Iris pigment epithelial cell (primary cell): ENCODE measurements at regions not wholly inside any gene's neighbourhood (a gene's known extent, or its start where the extent isn't known, plus 50 kb on each side); places are given as distances from the start of the nearest gene placed in this dataset.
A peak's percentile ranks its signal among the peaks of the same experiment; 100 is the strongest.

Source experiments
- DNase-seq: peaks from one replicate; pipeline ENCODE4 v3.0.0-alpha.2; 2011; ENCODE audit warnings: low read depth

DNA sequence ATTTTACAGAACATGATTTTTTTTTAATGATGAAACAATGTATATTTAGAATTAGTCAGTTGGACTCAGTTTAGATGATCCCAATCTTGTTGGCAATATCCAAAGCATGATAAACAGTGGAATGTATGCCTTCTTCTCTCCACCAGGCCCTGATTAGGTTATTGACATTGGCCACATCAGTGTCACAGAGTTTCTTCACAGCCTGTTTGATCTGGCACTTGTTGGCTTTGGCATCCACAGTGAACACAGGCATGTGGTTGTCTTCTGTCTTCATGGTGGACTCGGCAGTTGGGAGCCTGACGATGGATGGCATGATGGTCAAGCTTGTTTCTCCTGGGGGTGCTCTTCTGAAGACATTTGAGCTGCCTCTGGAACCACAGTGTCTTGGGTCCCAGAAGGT lies 317.5 kb downstream of the PMP22 start:
- DNase-seq: no peak

DNA sequence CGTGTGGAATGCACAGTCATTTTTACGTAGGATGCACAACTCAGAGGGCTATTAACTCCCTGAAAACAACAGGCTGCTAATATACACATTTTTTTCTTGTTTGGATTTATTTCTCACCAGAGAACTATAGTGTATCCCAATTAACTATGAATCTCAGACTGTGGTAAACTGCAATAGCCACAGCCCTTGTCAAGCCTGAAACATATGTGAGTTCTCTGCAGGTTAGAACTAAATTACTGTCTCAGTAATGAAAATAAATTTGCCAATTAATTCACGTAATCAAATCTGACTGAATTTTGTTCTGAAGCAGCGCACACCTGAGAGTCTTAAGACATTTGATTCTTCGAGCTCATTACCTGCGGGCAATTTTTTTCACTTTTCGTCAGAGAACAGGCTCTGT lies 318.6 kb downstream of the PMP22 start:
- DNase-seq: no peak

DNA sequence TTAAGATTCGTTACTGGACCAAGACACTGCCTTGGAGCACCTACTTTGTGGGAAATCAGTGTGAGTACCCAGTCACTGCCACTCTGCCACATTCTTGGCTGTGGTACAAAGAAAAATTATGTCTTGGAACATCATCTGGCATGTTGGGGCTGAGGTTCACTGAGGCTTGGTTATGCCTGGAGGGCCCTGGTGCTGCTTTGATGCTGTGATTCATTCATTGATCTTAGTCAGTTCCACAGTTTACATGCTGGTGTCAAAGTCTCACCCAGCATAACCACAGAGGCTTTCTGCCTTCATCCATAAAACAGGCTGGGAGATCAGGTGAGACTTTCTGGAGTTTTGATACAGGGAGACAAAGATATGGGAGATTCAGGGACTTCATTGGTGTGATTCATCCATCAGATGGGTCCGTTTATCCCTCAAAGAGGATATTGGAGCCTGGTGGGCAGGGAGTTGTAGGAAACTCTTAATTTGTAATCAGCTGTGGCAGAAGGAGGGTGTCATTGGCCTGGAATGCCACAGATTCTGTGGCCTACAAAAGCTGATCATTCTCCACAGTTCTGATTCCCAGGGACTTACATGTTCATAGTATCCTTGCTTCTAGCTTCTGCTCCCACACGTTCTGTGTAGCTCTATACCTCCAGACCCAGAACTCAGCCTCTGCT lies 322.5 kb downstream of the PMP22 start:
- DNase-seq: peak; percentile 33

DNA sequence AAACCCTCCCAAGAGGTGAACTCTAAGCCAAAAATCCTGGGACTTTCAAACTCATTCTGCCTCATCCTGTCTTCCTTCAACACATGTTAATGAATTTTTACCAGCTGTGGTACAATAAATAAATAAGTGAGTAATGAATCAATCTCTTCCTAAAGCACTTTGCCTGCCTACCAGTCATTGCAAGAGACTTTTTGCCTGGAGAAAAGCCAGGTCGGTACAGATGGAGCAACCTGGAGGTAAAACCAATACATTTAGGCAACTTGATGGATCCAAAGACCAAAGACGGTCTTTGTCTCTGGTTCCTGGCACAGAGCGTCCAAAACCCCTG lies 324.2 kb downstream of the PMP22 start:
- peak; percentile 7 for DNase-seq

DNA sequence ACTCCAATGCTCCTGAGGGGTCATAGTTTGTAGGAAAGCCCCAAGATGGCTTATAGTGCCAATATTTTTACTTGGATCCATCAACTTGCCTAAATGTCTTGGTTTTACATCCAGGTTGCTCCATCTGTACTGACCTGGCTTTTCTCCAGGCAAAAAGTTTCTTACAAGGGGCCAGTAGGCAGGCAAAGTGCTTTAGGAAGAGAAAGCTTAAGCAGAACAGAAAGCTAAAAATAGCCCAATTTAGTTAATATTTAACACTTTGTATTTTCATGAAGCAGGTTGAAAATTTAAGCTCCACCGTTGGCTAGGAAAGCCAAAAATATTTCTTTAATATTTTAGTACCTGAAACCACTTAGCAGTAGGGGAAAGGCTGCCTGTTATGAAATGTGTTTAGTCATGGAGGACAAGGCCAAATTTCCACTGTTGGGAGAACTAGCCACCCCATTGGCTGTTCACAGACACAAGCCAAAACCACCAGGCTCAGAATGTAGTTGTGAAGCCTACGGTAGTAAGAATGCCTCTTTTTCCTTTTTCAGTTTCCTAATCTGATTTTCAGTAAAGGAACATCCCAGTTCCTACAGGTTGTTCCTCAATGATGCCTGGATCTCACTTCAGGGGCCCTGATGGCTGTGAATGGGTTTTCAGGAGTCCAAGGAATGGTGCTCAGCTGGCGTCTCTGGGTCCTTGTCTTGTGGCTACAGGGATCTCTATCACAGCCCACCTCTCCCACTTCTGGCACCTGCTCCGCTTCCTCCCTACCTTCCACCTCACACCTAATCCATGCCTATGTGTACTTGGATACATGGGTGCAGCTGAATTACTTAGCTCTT lies 324.8 kb downstream of the PMP22 start:
- peak; percentile 59 for DNase-seq

DNA sequence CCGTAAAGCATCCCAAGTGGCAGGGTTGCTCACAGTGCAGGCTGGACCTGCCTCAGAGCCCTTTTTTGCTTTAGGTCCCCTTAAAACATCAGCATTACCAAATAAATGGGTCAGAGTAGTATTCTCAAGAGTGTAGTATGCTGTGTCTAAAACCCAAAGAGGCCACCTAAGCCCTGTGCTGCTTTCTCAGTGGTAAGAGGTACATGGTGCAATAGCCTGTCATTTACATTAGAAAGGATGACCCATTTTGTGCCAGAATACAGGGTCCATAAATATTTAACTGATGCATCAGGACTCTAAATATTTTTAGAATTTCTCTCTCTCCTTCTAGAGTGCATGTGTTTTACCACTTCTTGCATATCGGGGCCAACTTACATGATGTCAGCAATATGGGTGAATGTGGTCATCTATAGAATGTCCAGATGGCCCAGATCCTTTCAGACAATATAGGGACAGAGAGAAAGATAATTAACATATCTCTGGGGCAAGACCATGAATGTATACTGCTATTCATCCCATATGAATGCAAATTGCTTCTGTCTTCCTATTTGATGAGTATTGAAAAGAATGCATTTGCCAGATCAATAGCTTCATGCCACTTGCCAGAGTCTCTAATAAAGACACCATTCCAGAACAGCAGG lies 329.2 kb downstream of the PMP22 start:
- no peak for DNase-seq

DNA sequence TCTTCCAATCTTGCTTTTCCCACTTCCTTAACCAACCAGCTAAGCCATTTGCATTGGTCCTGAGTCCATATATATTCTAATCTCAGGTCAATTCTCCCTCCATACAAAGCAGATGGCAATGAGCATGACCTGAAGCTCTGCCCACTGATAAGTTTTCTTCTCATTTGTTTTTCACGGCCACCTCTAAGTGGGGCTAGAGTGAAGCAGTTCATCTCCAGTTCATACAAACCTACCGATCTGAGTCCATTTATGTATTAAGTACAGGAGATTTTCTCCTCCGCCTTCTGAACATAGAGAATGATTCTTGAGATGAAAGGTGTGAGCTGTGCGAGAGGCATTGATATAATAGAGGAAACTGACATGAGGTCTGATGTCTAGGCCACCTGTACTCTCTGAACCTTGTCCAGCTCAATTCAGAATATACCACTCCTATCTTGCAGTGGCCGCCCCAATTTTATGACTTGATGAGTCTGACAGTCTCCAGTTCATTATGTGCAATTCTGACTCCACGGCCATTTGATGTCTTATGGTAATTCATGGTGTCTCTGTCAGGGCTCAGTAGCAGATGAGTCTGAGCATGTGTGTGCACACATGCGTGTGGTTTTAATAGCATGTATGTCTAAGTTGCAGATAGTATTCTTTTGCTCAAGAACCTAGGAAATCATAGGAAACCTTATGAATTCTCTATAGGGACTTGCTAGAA lies 329.8 kb downstream of the PMP22 start:
- no peak for DNase-seq

DNA sequence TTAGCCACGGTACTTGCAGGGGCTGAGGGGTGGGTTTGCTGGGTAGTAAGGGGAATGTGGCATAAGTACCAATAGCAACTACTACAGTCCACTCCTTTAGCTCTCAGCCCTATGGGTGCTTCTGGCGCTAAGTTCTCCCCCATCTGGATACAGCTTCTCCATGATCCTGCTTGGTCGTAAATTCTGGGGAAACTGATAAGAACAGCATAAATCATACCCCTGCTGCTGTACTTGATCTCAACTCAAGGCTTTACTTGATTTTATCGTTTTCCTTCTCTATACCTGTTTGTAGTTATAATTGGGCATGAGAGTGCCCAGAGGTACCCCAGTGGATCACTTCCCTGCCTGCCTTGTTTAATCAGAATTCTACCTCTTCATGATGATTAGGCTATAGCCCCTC lies 331.4 kb downstream of the PMP22 start:
- no peak for DNase-seq

DNA sequence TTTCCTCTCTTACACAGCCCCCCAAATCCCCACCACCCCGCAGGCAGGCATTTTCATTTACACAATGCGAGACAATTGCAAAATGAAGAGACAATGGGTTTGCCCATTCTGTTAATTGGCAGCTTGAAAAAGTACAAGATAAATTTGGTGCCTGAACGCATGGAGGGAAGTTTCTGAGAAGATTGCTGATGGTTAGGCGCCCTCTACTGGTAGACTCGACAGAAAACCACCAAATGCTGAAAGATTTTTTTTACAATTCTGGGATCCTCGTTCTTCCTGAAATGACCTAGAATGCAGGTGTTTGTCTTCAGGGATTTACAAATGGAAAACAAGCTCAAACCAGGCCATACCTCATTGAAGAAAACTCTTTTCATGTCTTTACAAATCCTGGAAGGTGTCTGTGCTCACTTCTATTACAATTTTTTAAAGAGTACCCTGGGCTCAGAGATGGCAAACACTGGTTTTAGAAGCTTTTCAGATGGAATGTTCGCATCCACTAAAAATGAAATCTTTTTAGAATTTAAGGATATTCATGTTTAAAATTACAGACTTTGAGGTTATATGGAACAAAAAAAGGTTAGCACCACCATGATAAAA lies 338.5 kb downstream of the PMP22 start:
- DNase-seq: peak; percentile 73

DNA sequence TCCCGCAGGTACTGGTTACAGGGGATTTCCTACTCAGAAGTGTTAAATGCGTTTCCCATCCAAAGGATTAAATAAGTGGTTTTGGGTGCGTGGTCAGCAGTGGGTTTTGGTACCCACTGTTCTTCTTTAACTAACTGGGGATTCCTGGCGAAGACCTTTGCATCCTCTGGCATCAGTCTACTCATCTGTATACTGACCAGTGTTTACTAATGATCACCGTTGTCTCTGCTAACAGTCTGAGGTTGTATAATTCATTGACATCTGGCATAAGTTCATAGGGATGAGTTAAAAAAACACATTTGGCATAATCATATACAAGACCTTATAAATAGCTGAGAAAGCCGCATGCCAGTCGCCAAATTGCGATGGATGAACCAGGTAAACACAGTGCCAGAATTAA lies 339.1 kb downstream of the PMP22 start:
- no peak for DNase-seq

DNA sequence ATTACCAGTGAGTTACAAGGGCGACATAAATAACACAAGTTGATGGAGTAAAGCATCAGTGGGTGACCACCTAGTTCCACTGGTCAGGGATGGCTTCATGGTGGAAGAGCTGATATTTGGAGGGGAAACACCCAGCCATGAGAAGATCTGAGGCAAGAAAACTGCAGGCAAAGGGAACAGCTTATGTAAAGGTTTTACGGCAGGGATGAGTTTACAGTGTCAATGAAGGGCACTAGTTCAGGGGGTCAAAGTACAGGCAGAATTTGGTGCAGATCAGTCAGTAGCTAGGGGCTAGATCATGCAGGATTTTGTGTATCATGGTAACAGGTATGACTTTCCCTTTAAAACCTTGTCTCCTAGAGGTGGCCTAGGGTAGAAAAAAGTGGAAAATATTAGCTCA lies 339.6 kb downstream of the PMP22 start:
- no peak for DNase-seq

DNA sequence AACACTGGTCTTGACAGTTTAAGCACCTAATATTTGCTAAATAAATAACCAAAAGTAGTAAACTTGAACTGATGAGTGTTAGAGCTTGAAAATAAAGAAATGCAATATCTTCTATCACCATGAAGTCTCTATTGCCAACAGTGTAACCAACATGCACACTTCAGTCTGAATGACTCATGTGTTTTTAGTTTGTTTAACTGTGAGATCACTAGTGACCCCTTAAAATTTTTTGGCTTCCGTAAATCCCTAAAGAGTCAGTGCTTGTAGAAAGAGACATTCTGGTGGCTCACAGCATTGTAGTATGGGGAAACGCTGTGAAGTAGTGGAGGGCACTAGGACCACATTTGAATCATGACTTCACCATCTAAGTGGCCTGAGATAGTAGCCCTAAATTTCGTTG lies 341.1 kb downstream of the PMP22 start:
- peak; percentile 67 for DNase-seq

DNA sequence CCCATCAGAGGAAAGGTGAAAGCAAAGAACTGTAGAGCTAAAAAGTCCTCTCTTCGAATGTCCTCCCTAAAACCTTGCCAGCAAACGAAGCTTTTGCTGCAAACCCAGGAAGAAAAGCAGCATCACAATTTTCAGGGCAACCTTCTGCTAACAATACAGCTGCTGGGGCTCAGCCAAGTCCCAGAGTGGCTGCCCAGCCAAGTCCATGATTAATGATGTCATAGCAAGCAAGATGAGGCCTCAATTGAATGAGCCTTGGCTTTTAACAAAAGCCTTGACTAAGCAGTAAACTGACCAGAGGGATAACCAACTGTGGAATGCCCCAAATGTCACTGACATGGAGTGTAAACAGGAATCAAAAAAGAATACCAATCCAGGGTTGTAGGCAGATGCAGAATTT lies 342.7 kb downstream of the PMP22 start:
- peak; percentile 36 for DNase-seq

DNA sequence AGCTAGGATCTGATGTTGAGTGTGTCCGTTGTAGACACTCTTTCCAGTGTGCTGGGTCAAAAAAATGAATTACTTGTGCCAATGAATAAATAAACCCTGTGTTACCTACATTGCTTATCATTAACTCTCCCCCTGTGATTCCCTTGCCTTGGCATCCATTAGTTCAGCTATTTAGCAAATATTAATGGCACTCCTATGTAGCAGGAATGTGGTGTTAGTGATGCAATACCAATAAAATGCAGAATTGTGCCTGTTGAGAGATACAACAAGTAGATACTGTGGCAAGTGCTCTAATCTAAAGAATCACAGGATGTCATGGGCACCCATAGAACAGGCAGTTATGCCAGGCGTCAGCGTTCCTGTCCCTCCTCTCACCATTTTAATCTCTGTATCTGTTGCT lies 343.2 kb downstream of the PMP22 start:
- no peak for DNase-seq

DNA sequence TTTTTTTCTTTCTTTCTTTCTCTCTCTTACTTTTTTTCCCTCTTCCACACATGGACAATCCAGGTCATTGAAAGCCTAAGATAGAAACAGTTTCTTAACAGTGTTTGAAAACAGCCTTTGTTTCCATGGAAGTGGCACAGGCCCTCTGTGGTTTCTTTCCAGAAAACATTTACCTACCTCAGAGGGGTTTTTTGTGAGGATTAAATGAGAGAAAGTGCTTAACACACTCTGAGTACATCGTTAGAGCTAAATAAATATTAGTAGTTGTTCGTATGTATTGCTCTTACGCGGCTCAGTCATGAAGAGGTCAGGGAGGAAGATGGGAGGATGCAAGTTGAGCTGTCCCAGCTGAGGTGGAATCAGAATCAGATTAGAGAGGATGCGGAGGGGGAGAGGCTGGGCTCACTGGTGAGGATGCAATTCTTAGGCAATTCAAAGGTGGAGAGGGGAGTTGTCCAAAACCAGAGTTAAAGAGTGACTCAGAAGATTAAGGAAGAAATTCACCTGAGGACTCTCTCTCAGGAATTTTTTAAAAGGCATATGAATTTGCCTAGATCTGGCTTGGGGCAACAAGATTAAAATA lies 345.4 kb downstream of the PMP22 start:
- peak; percentile 48 for DNase-seq

DNA sequence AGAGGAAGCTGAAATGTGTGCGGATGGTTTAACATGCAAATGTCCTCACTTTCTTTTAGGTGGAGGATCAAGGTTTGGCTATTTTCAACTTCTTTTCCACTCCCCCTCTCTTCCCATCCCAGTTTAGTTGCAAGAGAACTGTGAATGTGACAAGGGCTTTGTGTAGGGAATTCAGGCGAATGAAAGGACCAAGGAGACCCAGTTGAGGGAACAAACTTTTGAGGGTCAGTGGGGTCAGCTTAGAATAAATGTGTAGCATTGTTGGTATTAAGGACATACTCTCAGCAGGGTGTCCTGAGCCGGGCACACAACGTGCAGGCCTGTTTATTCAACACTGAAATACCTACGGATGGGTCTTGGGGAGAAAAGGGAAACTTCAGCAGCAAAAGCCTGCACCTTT lies 346.0 kb downstream of the PMP22 start:
- no peak for DNase-seq

DNA sequence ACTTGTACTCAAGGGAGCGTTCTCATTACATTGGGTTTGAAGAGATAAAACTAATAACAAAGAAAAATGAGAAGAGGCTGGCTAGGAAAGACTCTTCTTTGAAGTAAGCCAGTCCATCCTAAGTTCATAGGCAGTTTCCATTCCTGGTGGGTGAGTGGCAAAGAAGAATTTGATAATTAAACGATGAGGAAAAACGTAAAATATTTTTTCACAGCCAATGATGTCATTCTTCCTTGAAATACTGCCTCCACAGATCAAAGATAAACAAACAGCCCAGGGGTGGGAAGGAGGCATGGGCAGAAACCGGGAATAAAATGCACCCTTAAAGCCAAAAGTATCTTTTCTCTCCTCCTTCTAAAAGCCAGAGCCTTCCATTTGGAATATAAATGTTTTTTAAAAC lies 346.6 kb downstream of the PMP22 start:
- DNase-seq: peak; percentile 81

DNA sequence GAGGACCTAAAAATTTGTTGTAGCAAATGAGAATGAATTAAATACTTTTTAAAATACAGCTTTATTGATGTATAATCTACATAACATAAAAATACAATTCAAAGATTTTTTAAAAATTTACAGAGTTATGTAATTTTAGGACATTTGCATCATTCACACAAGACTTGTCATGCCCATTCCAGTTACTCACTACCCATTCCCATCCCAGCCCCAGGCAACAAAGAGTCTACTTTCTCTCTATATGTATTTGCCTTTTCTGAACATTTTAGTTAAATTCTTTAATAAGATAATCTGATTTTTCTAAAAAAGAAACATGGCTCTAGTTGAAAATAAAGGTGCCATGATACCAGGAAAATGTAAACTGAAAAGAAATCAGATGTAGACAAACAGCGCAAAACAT lies 354.2 kb downstream of the PMP22 start:
- no peak for DNase-seq

DNA sequence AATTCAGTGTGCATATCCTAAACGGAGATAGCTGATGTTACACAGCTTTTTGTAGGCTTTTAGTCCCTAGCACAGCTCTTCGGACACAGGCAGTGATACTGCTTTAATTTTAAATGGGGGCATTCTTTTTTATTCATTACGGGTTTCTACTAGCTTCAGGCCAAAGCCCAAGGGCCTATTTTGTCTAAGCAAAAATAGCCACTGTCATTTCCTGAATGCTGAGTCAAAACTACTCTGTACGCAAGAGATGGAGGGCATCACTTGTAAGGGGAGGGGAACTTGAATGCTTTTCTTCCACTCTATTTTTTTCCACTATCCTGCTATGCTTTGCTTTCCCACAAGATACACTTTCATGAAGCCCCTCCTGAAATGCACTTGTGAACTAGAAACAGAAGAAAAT lies 360.7 kb downstream of the PMP22 start:
- DNase-seq: peak; percentile 54

DNA sequence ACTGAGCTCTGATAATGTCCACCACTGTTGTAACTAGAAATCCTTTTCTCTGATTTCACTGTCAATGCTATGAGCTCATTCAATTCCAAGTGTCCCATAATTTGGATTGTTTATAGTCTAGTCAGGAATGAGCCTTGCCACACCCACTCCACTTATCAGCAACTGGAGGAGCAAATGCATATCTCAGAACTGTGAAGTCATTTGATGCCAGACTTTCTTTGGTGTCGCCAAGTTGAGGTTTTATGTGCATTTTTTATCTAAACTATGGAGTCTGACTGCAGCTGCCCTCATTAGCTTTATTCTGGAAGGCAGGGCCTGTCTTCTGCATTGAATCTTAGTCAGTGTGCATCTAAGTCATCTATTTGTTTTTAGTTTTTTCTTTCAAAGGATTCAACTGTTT lies 361.3 kb downstream of the PMP22 start:
- no peak for DNase-seq

DNA sequence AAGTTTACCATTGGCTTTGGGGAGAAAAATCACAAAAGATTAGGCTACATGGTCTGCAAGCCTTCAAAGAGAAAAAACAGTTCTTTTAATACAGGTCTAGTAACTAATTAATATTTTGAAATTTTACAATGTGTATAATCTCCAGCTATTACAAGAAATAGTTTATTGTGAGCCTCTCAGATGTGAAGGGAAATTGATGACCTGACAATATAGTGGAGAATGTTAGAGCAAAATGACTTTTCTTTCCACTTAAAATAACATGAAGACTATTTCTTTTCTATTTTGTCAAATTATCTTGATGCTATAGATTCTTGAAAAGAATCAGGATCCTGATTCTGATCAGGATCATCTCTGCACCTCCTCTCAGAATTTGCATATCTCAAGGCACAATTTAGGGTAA lies 362.3 kb downstream of the PMP22 start:
- no peak for DNase-seq

DNA sequence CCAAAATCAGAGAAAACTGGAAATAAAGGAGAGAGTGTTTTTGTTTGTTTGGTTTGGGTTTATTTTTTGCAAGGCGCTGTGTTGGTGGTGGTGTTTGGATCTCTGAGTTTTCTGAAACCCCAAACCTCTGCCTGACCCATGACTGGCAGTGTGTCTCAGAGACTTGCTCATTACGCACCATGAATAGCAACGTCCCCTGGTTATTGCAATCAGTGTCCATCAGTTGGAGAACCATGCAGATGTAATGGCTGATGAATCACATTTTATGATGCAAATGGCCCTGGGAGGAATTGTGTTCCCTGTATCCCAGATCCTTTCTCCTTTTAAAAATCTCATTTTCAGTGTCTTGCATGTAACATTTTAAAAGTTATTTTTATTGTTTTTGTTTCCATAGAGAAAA lies 362.8 kb downstream of the PMP22 start:
- no peak for DNase-seq
